Suprapubic skin (tissue), 4 donors: ENCODE measurements at regions not wholly inside any gene's neighbourhood (a gene's known extent, or its start where the extent isn't known, plus 50 kb on each side); places are given as distances from the start of the nearest gene placed in this dataset.
A peak's percentile ranks its signal among the peaks of the same experiment; 100 is the strongest.

ENCODE experiments used
- DNase-seq, 2 donors: peaks; one replicate each; pipeline ENCODE4 v3.0.0-alpha.2; 2019; ENCODE audit warnings: low spot score in 2 of 2
- H3K27ac ChIP-seq: fragments of 200-600 bp; sonication (generic); one replicate; pipeline ENCODE4 v1.5.1; 2019
- H3K27me3 ChIP-seq: fragments of 200-600 bp; sonication (generic); one replicate; pipeline ENCODE4 v1.5.1; 2019
- H3K36me3 ChIP-seq: fragments of 200-600 bp; sonication (generic); one replicate; pipeline ENCODE4 v1.5.1; 2019
- H3K4me1 ChIP-seq: fragments of 200-600 bp; sonication (generic); one replicate; pipeline ENCODE4 v1.5.1; 2019
- H3K4me3 ChIP-seq: fragments of 200-600 bp; sonication (generic); one replicate; pipeline ENCODE4 v1.5.1; 2019; ENCODE audit warnings: mild to moderate bottlenecking
- H3K9me3 ChIP-seq: fragments of 200-600 bp; sonication (generic); one replicate; pipeline ENCODE4 v1.5.1; 2019
- CTCF ChIP-seq, 2 donors: fragments of 200-600 bp in 1 of 2; fragments of 450-650 bp in 1 of 2; sonication (generic) in 1 of 2; IDR thresholded peaks; one replicate each; pipeline ENCODE4 v1.5.1; 2016 to 2019; ENCODE audit warnings: antibody characterized with exemption in 2 of 2, mild to moderate bottlenecking in 1 of 2, moderate library complexity in 1 of 2
- EP300 ChIP-seq: sonication (generic); formaldehyde crosslinking; IDR thresholded peaks from one replicate; pipeline ENCODE4 v1.6.1; 2017; ENCODE audit warnings: antibody characterized with exemption
- POLR2A ChIP-seq, 2 donors: fragments of 450-650 bp; IDR thresholded peaks; one replicate each; pipeline ENCODE4 v1.6.1; 2017; ENCODE audit warnings: antibody characterized with exemption in 2 of 2, mild to moderate bottlenecking in 2 of 2, moderate library complexity in 2 of 2
- POLR2AphosphoS5 ChIP-seq, 3 donors: sonication (generic); formaldehyde crosslinking; IDR thresholded peaks; one replicate each; pipeline ENCODE4 v1.6.1; 2017; ENCODE audit warnings: antibody characterized with exemption in 3 of 3
- WGBS: methylation state at CpG from one replicate; pipeline ENCODE4 v1.1.5; 2018; 5-methylcytosine and 5-hydroxymethylcytosine counted together

DNA sequence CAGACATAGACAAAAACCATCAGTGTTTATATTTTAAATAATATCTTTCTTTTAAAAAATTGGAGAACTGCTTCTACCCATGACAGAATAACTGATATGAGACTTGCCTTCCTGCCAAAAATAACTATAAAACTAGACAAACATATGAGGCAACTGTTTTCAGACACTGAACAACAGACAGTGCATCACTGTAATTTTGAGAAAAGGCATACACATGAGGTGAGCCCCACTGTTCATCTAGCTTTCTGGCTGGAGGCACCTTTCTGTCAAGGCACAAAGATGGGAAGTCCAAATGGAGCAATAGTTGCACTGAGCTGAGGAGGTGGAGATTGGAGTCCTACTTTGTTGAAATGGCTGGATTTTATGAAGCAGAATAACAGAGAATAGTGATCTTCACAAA lies 71.9 kb upstream of the ZNF507 start:
- Histone ChIP-seq H3K4me3 (no peak overlapping the region), H3K27ac (no peak overlapping the region), H3K27me3 (no peaks in the 10 kb centered on the region), H3K9me3 (peaks cover 4% of the 10 kb centered on the region), H3K36me3 (no peaks in the 10 kb centered on the region), H3K4me1 (peaks cover 9% of the 10 kb centered on the region)
- DNase-seq = no peak
- TF ChIP-seq POLR2A (IDR thresholded peaks at IDR 0.05) = no peak
- TF ChIP-seq EP300 = no peak
- no peak for TF ChIP-seq POLR2AphosphoS5 (IDR thresholded peaks at IDR 0.05)
- no peak for TF ChIP-seq CTCF (IDR thresholded peaks at IDR 0.05)

- Histone ChIP-seq H3K36me3 (no peaks in the 10 kb centered on the region), H3K4me1 (peaks cover 4% of the 10 kb centered on the region), H3K27me3 (peaks cover 4% of the 10 kb centered on the region), H3K9me3 (no peaks in the 10 kb centered on the region), H3K27ac (no peak overlapping the region), H3K4me3 (no peak overlapping the region)
- no peak for DNase-seq
- TF ChIP-seq POLR2AphosphoS5 (IDR thresholded peaks at IDR 0.05) (no peak), POLR2A (IDR thresholded peaks at IDR 0.05) (no peak), CTCF (IDR thresholded peaks at IDR 0.05) (no peak), EP300 (no peak)
- WGBS = 48% methylated on average over 4 of the region's 4 CpGs
These were observed 58.3 kb upstream of the ZNF507 start for GRCh38 chr19:32287086-32287485.

DNA sequence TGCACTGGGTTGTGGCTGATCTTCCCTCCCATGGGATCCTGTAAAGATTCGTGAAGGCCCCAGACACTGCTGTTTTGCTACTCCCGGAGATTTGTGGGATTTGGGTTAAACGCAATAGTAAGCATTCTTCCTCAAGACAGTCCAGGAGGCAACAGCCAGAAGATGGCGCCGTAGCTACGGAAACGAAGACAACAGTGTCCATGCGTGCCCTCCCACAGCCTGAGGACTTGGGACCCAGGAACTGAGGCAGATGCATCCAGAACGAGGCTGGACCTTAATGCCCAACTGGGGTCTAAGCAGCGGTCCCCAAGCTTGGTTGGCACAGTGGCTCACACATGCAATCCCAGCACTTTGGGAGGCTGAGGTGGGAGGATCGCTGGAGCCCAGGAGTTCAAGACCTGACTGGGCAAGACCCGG lies 57.6 kb upstream of the ZNF507 start:
- WGBS = 31% methylated on average over 9 of the region's 12 CpGs
- no peak overlapping the region for H3K27ac ChIP-seq
- peak; percentile 75 to 86 for DNase-seq

DNA sequence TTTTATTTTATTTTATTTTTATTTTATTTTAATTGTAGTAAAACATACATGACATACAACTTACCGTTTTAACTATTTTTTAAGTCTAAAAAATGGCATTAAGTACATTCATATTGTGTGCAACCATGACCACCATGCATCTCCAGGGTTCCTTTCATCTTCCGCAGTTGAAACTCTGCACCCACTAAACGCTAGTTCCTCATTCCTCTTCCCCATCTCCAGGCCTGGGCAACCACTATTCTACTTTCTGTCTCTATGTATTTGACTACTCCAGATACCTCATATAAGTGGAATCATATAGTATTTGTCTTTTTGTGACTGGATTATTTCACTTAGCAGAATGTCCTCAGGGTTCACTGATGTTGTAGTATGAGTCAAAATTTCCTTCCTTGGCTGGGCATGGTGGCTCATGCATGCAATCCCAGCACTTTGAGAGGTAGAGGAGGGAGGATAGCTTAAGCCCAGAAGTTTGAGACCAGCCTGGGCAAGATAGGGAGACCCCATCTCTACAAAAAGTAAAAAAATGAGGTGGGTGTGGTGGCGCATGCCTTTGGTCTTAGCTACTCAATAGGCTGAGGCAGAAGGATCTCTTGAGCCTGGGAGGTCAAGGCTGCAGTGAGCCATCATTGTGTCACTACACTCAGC lies 55.7 kb upstream of the ZNF507 start:
- Histone ChIP-seq H3K4me3 (no peak overlapping the region), H3K27me3 (peaks cover 2% of the 10 kb centered on the region), H3K36me3 (no peaks in the 10 kb centered on the region), H3K4me1 (peaks cover 4% of the 10 kb centered on the region), H3K9me3 (no peaks in the 10 kb centered on the region), H3K27ac (no peak overlapping the region)
- 91% methylated on average over 4 of the region's 4 CpGs for WGBS
- DNase-seq = no peak
- no peak for TF ChIP-seq POLR2AphosphoS5 (IDR thresholded peaks at IDR 0.05)
- TF ChIP-seq POLR2A (IDR thresholded peaks at IDR 0.05) = no peak
- no peak for TF ChIP-seq EP300
- no peak for TF ChIP-seq CTCF (IDR thresholded peaks at IDR 0.05)

More for the DNA sequence above, 57.6 kb upstream of the ZNF507 start:
- TF ChIP-seq EP300 = no peak
- TF ChIP-seq POLR2A (IDR thresholded peaks at IDR 0.05) = no peak
- TF ChIP-seq POLR2AphosphoS5 (IDR thresholded peaks at IDR 0.05) = no peak
- TF ChIP-seq CTCF (IDR thresholded peaks at IDR 0.05) = peak in 1 of 2 donors; percentile 23
- peaks cover 4% of the 10 kb centered on the region for H3K4me1 ChIP-seq
- no peaks in the 10 kb centered on the region for H3K9me3 ChIP-seq
- no peak overlapping the region for H3K4me3 ChIP-seq
- H3K36me3 ChIP-seq = no peaks in the 10 kb centered on the region
- H3K27me3 ChIP-seq = peaks cover 4% of the 10 kb centered on the region

- Histone ChIP-seq H3K4me1 (peaks cover 4% of the 10 kb centered on the region), H3K27ac (no peak overlapping the region), H3K4me3 (no peak overlapping the region), H3K9me3 (no peaks in the 10 kb centered on the region), H3K36me3 (no peaks in the 10 kb centered on the region), H3K27me3 (no peaks in the 10 kb centered on the region)
- no peak for TF ChIP-seq EP300
- no peak for TF ChIP-seq POLR2AphosphoS5 (IDR thresholded peaks at IDR 0.05)
- no peak for TF ChIP-seq POLR2A (IDR thresholded peaks at IDR 0.05)
- TF ChIP-seq CTCF (IDR thresholded peaks at IDR 0.05) = no peak
- no peak for DNase-seq
- WGBS = 93% methylated on average over 5 of the region's 6 CpGs
These were observed 53.5 kb upstream of the ZNF507 start for GRCh38 chr19:32291876-32292275.
